ENCODE measurements at regions not wholly inside any gene's neighbourhood (a gene's known extent, or its start where the extent isn't known, plus 50 kb on each side); places are given as distances from the start of the nearest gene placed in this dataset.

DNA sequence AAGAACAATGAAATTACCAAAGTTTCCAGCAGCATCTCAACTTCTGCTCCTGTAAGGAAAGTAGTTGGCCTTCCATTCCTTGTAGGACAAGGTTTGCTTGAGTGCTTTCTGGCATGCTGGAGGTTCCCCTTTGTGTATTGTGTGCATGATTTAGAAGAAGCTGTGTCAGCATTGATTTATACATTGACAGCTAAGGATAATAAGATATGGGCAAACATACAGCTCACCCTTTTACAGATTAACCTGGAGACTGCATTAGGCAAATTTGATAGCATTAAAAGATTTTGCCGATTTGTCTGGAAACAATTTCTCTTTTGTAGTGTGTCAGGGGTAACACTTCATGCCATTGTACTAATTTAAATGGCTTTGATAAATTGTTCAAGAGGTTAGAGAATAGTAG is 221.8 kb upstream of the PACRGL start:
- no peak for ATAC-seq (replicated peaks)
- no peaks in the 10 kb centered on the region for H3K36me3 Mint-ChIP-seq (ENCODE audit: low read depth)
- no peak overlapping the region for H3K4me3 Mint-ChIP-seq
- H3K27ac Mint-ChIP-seq = no peak overlapping the region
- no peaks in the 10 kb centered on the region for H3K4me1 Mint-ChIP-seq
- H3K27me3 Mint-ChIP-seq = peaks cover 8% of the 10 kb centered on the region
- H3K9me3 Mint-ChIP-seq = no peaks in the 10 kb centered on the region

- H3K27ac Mint-ChIP-seq = no peak overlapping the region
- H3K9me3 Mint-ChIP-seq = peaks cover 3% of the 10 kb centered on the region
- H3K27me3 Mint-ChIP-seq = peaks cover 6% of the 10 kb centered on the region
- no peak overlapping the region for H3K4me3 Mint-ChIP-seq
- no peak for ATAC-seq (replicated peaks)
- H3K36me3 Mint-ChIP-seq (ENCODE audit: low read depth) = no peaks in the 10 kb centered on the region
- no peaks in the 10 kb centered on the region for H3K4me1 Mint-ChIP-seq
These were observed 219.9 kb upstream of the PACRGL start for GRCh38 chr4:20480165-20480947.

DNA sequence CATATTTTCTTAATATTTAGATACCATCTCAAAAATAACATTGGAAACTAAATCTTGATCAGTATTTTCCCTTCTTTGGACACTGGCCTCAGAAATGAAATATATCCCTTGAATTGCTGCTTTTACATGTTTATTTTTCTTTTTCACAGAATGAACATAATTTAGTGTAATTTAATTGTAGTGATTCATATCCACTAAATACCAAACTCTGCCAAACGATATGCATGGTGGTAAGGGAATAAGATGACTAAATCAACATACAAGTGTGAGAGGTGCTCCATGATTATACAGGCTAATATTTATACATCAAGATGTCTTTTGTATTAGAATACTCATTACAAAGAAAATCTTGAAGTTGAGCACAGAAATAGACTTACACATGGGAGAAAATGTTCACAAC is 216.8 kb upstream of the PACRGL start:
- H3K4me3 Mint-ChIP-seq = no peak overlapping the region
- H3K27ac Mint-ChIP-seq = no peak overlapping the region
- H3K9me3 Mint-ChIP-seq = peaks cover 3% of the 10 kb centered on the region
- H3K36me3 Mint-ChIP-seq (ENCODE audit: low read depth) = no peaks in the 10 kb centered on the region
- peaks cover 6% of the 10 kb centered on the region for H3K27me3 Mint-ChIP-seq
- no peaks in the 10 kb centered on the region for H3K4me1 Mint-ChIP-seq
- no peak for ATAC-seq (replicated peaks)

DNA sequence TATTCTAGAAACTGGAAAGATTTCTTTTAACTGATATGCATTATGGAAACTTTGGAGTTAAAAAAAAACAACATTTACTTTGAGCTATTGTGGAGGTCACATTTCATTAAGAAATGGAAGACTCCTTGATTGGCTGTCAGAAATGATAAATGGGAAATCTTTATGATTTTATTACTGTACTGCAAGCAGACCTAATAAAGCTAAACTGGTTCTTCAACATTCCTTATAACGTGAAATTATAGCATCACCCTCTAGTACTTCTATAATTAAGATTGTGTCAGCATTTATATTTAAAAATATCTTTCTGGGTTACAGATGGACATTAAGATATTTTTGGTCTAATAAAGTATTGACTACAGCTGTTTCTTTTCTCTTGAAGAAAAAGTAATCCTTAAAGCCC is 213.8 kb upstream of the PACRGL start:
- no peaks in the 10 kb centered on the region for H3K36me3 Mint-ChIP-seq (ENCODE audit: low read depth)
- H3K27me3 Mint-ChIP-seq = no peaks in the 10 kb centered on the region
- H3K4me3 Mint-ChIP-seq = no peak overlapping the region
- peaks cover 3% of the 10 kb centered on the region for H3K9me3 Mint-ChIP-seq
- no peak for ATAC-seq (replicated peaks)
- H3K4me1 Mint-ChIP-seq = no peaks in the 10 kb centered on the region
- H3K27ac Mint-ChIP-seq = no peak overlapping the region

GRCh38 chr4:20487446-20487845 is 212.8 kb upstream of the PACRGL start:
- Mint-ChIP-seq H3K4me3 (no peak overlapping the region), H3K4me1 (no peaks in the 10 kb centered on the region), H3K9me3 (peaks cover 3% of the 10 kb centered on the region), H3K36me3 (ENCODE audit: low read depth) (no peaks in the 10 kb centered on the region), H3K27ac (no peak overlapping the region), H3K27me3 (no peaks in the 10 kb centered on the region)
- ATAC-seq (replicated peaks) = no peak

GRCh38 chr4:20487852-20488251 is 212.4 kb upstream of the PACRGL start:
- H3K4me3 Mint-ChIP-seq = no peak overlapping the region
- ATAC-seq (replicated peaks) = no peak
- peaks cover 3% of the 10 kb centered on the region for H3K9me3 Mint-ChIP-seq
- H3K27ac Mint-ChIP-seq = no peak overlapping the region
- H3K27me3 Mint-ChIP-seq = no peaks in the 10 kb centered on the region
- H3K4me1 Mint-ChIP-seq = no peaks in the 10 kb centered on the region
- H3K36me3 Mint-ChIP-seq (ENCODE audit: low read depth) = no peaks in the 10 kb centered on the region

DNA sequence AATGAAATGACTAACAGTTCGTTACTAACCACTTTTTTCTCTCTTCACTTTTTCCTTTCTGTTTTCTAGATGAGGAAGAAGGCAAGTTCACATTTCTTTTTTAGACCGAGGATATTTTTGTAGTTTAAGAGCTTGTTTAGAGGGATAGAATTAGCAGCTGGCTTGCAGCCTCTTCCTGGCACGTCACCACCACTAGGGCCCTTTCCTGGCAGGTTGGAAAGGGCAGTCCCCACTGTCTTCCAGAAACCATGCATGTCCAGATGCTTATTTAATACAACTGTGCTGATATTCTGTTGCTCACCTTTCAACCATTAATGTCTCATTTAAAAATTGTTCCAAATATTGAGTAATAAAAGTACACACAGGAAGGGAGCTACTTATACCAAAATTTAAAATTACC is 209.5 kb upstream of the PACRGL start:
- Mint-ChIP-seq H3K27ac (no peak overlapping the region), H3K4me1 (no peaks in the 10 kb centered on the region), H3K36me3 (ENCODE audit: low read depth) (no peaks in the 10 kb centered on the region), H3K27me3 (no peaks in the 10 kb centered on the region), H3K9me3 (no peaks in the 10 kb centered on the region), H3K4me3 (no peak overlapping the region)
- ATAC-seq (replicated peaks) = no peak

GRCh38 chr4:20493761-20494353 is 206.4 kb upstream of the PACRGL start:
- no peak overlapping the region for H3K27ac Mint-ChIP-seq
- ATAC-seq (replicated peaks) = no peak
- no peaks in the 10 kb centered on the region for H3K9me3 Mint-ChIP-seq
- no peaks in the 10 kb centered on the region for H3K36me3 Mint-ChIP-seq (ENCODE audit: low read depth)
- H3K4me3 Mint-ChIP-seq = no peak overlapping the region
- H3K27me3 Mint-ChIP-seq = no peaks in the 10 kb centered on the region
- no peaks in the 10 kb centered on the region for H3K4me1 Mint-ChIP-seq

- Mint-ChIP-seq H3K36me3 (ENCODE audit: low read depth) (no peaks in the 10 kb centered on the region), H3K4me1 (no peaks in the 10 kb centered on the region), H3K27me3 (no peaks in the 10 kb centered on the region), H3K9me3 (no peaks in the 10 kb centered on the region), H3K27ac (no peak overlapping the region), H3K4me3 (no peak overlapping the region)
- ATAC-seq (replicated peaks) = no peak
These were observed 204.2 kb upstream of the PACRGL start for GRCh38 chr4:20496068-20496467.

GRCh38 chr4:20504146-20504545 is 196.1 kb upstream of the PACRGL start:
- peaks cover 1% of the 10 kb centered on the region for H3K27me3 Mint-ChIP-seq
- no peaks in the 10 kb centered on the region for H3K9me3 Mint-ChIP-seq
- ATAC-seq (replicated peaks) = no peak
- H3K4me3 Mint-ChIP-seq = no peak overlapping the region
- H3K27ac Mint-ChIP-seq = no peak overlapping the region
- no peaks in the 10 kb centered on the region for H3K36me3 Mint-ChIP-seq (ENCODE audit: low read depth)
- no peaks in the 10 kb centered on the region for H3K4me1 Mint-ChIP-seq

DNA sequence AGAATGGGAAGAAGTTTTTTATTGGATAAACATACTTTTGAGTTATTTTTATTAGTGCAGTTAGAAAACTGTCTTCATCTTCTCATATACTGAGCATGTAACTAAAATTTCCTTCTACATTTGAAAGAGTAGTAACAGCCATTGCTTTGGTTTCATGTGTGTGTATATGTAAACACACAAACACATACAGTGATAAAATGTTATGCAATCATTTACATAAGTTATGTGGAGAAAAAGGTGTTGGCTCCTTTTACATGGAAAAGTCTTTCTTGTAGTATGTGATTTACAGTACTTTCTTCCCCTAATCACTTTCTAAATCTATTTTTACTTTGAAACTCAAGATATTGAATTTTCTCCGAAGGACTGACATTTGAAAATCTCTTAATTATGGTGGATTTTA is 194.3 kb upstream of the PACRGL start:
- peaks cover 3% of the 10 kb centered on the region for H3K27me3 Mint-ChIP-seq
- no peaks in the 10 kb centered on the region for H3K36me3 Mint-ChIP-seq (ENCODE audit: low read depth)
- ATAC-seq (replicated peaks) = no peak
- no peak overlapping the region for H3K4me3 Mint-ChIP-seq
- no peaks in the 10 kb centered on the region for H3K9me3 Mint-ChIP-seq
- H3K4me1 Mint-ChIP-seq = no peaks in the 10 kb centered on the region
- no peak overlapping the region for H3K27ac Mint-ChIP-seq

DNA sequence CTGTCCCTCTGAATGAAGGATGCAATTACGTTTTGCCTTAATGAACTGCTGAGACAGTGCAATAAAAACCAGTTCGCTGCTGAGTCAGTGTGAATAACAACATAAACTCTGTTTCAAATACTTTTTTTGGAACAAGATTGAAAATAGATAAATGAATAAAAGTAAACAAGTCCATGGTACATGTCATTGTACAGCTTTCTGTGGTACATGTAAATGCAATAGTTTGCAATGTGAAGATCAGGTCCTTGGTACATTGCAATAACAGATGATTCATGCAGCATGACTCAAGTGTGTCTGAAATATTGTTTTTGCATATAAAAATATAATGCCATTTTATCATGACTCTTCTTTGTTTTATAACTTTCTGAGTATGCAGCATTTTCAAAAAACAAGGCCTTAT is 193.4 kb upstream of the PACRGL start:
- Mint-ChIP-seq H3K27me3 (peaks cover 3% of the 10 kb centered on the region), H3K4me3 (no peak overlapping the region), H3K27ac (no peak overlapping the region), H3K9me3 (no peaks in the 10 kb centered on the region), H3K36me3 (ENCODE audit: low read depth) (no peaks in the 10 kb centered on the region), H3K4me1 (no peaks in the 10 kb centered on the region)
- ATAC-seq (replicated peaks) = no peak

- Mint-ChIP-seq H3K4me3 (no peak overlapping the region), H3K9me3 (no peaks in the 10 kb centered on the region), H3K4me1 (no peaks in the 10 kb centered on the region), H3K36me3 (ENCODE audit: low read depth) (no peaks in the 10 kb centered on the region), H3K27ac (no peak overlapping the region), H3K27me3 (peaks cover 3% of the 10 kb centered on the region)
- ATAC-seq (replicated peaks) = no peak
These were observed 190.9 kb upstream of the PACRGL start for GRCh38 chr4:20509315-20509714.

DNA sequence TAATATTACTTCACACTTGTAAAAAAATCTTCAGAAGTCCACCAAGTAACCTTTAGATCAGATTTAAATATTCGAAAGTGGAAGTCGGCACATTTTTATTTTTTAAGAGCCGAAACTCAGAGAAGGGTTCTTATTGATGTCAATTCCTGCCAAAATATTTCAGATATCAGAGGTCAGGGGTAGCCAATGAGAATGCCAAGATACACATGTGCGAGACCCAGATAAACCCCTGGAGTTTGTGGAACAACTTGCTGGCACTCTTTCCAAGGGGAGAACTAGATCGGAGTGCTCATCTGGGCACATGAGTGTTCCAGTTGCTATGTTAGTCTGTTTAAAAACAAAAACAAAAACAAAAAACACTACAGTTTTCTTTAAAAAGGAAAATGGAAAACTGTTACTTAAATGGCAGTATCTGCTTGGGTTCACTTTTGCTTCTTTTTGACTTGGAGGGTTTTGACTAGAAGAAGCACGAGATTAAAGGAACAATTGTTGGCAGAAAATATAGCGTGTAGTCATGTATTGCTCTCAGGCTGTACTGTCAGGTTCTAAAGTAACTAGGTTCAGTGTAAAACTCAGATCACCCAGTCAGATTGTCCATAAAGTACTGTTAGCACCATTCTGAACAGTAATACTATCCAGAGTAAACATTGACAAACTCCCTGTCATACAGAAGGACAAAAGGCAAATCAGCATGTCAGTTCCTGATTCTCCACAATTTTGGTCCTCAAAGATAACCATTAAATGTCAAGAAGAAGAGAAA is 188.0 kb upstream of the PACRGL start:
- no peaks in the 10 kb centered on the region for H3K36me3 Mint-ChIP-seq (ENCODE audit: low read depth)
- H3K4me3 Mint-ChIP-seq = no peak overlapping the region
- no peak overlapping the region for H3K27ac Mint-ChIP-seq
- no peaks in the 10 kb centered on the region for H3K9me3 Mint-ChIP-seq
- ATAC-seq (replicated peaks) = no peak
- H3K27me3 Mint-ChIP-seq = peaks cover 3% of the 10 kb centered on the region
- no peaks in the 10 kb centered on the region for H3K4me1 Mint-ChIP-seq

DNA sequence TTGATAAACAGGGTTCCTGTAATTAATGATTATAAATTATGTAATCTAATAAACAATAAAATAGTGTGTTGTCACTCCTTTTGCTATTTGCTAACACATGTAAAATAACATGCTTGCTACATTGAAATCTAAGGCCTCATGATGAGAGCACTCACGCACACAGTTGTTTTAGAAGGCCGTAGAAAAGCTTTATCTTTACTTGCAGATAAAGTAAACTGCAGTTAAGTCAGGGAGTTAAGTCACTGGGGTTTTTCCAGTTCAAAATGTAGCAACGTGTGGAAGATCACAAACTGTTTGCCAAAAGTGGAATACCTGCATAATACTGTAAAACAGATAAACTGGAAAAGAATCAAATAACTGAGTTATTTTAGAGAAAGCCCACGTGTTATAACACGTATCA is 187.3 kb upstream of the PACRGL start:
- Mint-ChIP-seq H3K27ac (no peak overlapping the region), H3K9me3 (no peaks in the 10 kb centered on the region), H3K27me3 (peaks cover 3% of the 10 kb centered on the region), H3K4me3 (no peak overlapping the region), H3K36me3 (ENCODE audit: low read depth) (no peaks in the 10 kb centered on the region), H3K4me1 (no peaks in the 10 kb centered on the region)
- no peak for ATAC-seq (replicated peaks)

Measured in activated T-helper 17 cell treated with anti-CD3 and anti-CD28 coated beads, Interleukin-2, amount 50 U/mL, for 72 hours (primary cell).